HG02870 (cell line): ENCODE measurements at regions not wholly inside any gene's neighbourhood (a gene's known extent, or its start where the extent isn't known, plus 50 kb on each side); places are given as distances from the start of the nearest gene placed in this dataset.

Experiments used
- ATAC-seq: cut with Tn5 transposase; IDR thresholded peaks from one replicate; pipeline ENCODE4 v1.9.1; 2021; ENCODE audit warnings: mild to moderate bottlenecking, moderate library complexity; ENCODE audit not compliant: unreplicated experiment

DNA sequence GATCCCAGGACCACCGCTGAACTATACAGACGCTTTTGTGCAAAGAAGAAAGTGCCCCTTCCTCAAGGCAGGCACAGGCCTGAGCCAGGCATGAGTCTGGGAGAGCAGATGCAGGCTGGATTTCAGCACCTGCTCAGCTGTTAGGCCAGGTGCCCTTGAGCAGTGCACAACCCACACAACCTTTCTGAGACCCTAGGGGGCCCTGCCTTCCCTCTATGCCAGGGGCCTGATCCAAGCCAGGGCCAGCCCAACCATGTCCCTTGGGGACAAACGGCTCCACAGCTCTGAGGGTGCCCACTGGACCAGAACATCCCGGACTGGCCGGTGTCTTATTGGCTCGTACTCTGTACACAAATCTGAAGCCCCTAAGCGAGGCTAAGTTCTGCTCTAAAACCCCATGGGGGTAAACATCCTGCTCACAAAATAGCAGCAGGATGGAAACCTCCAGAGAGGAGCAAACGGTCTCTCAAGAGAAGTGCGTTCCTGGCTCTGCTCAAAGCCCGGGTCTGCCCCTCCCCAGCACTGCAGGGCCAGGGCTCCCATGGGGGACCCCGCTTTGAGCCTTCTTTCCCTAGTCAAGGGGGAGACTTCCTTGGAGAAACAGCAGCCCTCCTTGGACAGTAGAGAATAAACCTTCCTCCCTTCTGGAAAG lies 275.1 kb downstream of the NPHP4 start:
- ATAC-seq: no peak

- no peak for ATAC-seq
Observed at GRCh38 chr1:5716126-5716525, 276.1 kb downstream of the NPHP4 start.

- ATAC-seq: no peak
Observed at GRCh38 chr1:5713101-5714010, 278.9 kb downstream of the NPHP4 start.

DNA sequence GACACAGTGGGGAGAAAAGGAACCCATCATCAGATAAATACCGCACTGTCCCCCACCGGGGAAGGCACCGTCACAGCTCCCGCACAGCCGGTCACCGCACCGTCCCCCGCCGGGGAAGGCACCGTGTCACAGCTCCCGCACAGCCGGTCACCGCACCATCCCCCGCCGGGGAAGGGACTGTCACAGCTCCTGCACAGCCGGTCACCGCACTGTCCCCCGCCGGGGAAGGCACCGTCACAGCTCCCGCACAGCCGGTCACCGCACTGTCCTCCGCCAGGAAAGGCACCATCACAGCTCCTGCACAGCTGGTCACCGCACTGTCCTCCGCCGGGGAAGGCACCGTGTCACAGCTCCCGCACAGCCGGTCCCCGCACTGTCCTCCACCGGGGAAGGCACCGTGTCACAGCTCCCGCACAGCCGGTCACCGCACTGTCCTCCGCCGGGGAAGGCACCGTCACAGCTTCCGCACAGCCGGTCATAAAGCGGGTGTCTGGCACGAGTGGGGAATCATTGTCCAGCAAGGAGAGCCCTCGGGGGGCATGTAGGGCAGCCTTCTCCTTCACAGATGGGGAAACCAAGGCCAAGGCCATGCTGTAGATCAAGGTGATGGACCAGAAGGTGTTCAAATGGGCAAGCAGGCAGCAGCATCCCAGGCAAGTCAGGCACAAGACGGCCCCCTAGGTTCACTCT lies 280.1 kb downstream of the NPHP4 start:
- no peak for ATAC-seq

GRCh38 chr1:5711079-5711478 lies 281.1 kb downstream of the NPHP4 start:
- no peak for ATAC-seq

DNA sequence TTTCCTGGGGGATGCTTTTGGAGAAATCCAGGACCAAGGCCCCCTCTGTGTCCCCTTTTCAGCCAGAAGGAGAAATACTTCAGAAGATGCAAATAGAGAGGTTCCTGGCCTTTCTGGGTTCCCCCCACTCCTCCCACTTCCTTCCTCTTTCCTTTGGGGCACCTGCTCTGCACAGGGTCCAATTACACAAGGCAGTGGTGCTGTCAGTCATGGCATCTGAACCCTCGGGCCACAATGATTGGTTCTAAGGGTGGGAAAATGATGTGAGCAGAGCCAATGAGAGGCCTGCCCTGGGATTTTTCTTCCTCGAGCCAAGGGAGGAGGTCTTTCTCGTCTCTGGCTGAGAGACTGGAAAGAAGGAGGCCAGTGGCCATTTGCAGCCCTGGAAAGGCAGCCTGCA lies 282.2 kb downstream of the NPHP4 start:
- ATAC-seq: no peak

- no peak for ATAC-seq
Observed at GRCh38 chr1:5709461-5709975, 282.7 kb downstream of the NPHP4 start.

- no peak for ATAC-seq
Observed at GRCh38 chr1:5708346-5709245, 283.6 kb downstream of the NPHP4 start.

DNA sequence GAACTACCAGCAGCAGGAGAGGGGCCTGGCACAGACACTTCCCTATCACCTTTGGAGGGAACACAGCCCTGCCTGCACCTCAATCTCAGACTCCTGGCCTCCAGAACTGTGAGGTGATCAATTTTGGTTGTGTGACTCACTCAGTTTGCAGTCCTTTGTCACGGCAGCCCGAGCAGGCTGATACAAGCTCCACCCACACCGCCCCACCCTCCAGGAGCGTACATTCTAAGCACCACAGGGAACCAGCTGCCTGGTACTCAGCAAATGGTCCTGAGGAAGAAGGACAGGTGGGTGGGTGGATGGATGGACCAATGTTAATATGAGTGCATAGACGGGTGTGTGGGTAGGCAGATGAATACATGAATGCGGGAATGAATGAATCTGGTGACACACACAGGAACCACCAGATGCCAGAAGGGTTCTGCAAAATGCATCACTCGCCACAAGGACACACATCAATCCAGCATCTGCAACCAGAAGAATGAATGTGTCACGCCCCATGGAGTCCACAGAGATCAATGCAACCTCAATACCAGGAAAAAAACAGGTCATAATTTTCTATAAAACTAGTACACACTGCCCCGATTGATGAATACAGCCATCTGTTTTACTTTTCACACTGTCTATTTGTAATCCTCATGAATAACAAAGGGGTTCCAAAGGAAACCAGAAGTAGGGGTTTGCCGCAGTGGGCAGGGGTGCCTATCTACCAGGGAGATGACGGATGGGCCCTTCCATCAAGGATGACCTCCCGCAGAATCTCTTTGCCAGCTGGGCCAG lies 284.5 kb downstream of the NPHP4 start:
- no peak for ATAC-seq

DNA sequence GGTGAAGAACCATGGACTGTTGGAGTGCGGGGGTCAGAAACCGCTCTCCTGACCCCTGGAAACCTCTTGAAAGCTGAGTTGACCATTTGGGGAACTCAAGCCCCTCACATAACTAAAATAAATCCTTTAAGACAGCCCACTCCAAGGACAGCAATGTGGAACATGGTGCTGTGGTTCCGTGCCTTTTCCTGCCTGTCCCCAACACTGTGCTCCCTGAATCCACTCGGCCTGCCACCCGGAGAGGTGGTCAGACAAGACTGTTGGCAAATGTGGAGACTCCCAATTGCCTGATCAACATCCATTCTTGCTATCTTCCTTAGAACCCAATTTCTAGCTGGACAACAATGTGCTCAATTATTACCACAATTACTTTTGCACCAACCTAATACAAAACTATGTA lies 286.0 kb downstream of the NPHP4 start:
- no peak for ATAC-seq

DNA sequence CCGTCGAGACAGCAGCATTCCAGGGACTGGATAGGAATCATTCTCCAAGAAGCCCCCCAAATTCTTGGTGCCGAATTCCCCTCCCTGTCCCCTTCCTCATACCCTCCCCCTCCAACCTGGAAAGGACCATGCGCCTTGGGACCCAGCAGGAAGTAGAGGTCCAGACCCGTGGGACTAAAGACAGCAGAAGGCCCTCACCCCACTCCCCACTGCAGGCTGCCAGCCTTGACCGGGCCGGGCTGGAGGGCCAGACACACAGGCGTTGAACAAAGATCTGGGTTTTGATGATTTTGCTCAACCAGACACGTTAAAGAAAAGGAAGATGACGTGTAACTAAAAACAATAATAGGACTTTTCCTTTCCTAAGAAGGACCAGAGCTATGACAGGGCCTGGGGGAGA lies 286.5 kb downstream of the NPHP4 start:
- no peak for ATAC-seq

- ATAC-seq: no peak
Observed at GRCh38 chr1:5704561-5705514, 287.4 kb downstream of the NPHP4 start.

DNA sequence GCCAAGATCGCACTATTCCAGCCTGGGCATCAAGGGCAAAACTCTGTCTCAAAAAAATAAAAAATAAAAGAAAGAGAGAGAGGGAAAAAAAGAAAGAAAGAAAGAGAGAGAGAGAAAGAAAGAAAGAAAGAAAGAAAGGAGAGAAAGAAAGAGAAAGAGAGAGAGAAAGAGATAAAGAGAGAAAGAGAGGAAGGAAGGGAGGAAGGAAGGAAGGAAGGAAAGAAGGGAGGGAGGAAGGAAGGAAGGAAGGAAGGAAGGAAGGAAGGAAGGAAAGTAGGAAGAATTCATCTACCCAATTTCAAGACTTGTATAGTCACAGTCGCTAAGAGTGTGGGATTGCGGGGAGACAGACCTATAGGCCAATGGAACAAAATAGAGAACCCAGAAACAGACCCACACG lies 290.6 kb downstream of the NPHP4 start:
- no peak for ATAC-seq

- no peak for ATAC-seq
Observed at GRCh38 chr1:5693568-5693967, 298.7 kb downstream of the NPHP4 start.

DNA sequence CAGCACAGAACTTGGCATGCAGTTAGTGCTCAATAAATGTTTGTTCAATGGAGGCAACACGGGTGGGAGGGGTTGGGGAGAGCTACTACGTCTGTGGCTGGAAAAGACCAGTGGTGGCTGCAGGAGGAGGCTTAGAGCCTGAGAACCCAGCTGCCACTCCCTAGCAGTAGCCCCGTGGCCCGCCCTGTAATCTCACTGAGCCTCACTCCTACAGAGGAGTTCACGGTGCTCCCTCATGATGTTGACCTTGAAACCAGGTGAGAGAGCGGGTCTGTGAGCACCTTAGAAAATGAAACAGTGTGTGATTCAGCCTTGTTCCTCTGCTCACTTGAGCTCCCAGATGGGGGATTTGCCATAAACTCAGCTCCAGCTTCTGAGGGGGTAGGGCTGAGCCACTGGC lies 299.6 kb downstream of the NPHP4 start:
- ATAC-seq: no peak

DNA sequence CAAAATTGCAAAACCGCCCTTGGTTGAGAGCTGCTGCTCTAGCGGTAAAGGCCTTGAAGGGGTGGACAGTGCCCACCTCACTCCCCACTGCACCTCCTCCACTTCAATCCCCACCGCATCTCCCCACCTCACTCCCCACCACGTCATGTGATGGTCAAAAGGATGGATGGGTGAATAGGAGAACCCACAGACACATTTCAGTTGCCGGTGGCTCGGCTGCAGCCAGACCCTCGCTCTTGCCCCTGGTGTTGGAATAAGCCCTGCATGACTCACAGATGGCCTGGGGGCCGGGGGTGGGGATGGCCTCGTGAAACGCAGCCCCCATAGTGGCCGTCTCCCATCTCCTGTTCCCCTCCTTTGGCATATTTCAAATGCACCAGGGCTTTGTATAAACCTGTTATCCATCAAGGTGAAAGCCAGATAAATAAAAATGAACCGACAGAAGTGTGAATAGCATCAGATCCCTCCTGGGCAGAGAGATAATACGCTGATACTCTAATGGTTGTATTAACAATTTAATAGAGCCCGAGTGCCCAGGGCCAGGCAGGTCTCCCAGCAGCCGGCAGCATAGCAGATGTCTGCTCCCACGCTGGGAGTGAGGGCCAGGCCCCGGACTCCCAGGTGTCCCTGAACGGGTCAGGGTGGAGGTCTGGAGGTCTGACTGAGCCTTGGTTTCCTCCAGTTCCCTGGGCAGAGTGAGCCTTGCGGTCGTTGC lies 300.3 kb downstream of the NPHP4 start:
- no peak for ATAC-seq

- ATAC-seq: no peak
Observed at GRCh38 chr1:5690898-5691297, 301.3 kb downstream of the NPHP4 start.

GRCh38 chr1:5690291-5690690 lies 301.9 kb downstream of the NPHP4 start:
- no peak for ATAC-seq
